Trophoblast cell (in vitro differentiated cells and primary cell): ENCODE measurements at regions not wholly inside any gene's neighbourhood (a gene's known extent, or its start where the extent isn't known, plus 50 kb on each side); places are given as distances from the start of the nearest gene placed in this dataset.

Experiments
- DNase-seq, 2 donors: peaks; one replicate each; pipeline ENCODE4 v3.0.0-alpha.2; 2016
- H2AFZ ChIP-seq: 2 replicates; pipeline ENCODE4 v1.6.1; 2013; ENCODE audit warnings: low read length, moderate library complexity, mild to moderate bottlenecking; ENCODE audit not compliant: insufficient read depth, poor library complexity
- H2AK5ac ChIP-seq: 2 replicates; pipeline ENCODE4 v1.6.1; 2013; ENCODE audit warnings: mild to moderate bottlenecking, low read length
- H2BK120ac ChIP-seq: 2 replicates; pipeline ENCODE4 v1.6.1; 2013; ENCODE audit warnings: low read length, mild to moderate bottlenecking, moderate library complexity; ENCODE audit not compliant: insufficient read depth, poor library complexity
- H2BK12ac ChIP-seq: 2 replicates; pipeline ENCODE4 v1.6.1; 2013; ENCODE audit warnings: mild to moderate bottlenecking, low read length, moderate library complexity
- H2BK5ac ChIP-seq: 2 replicates; pipeline ENCODE4 v1.6.1; 2013; ENCODE audit warnings: low read length, low read depth, moderate library complexity, mild to moderate bottlenecking; ENCODE audit not compliant: poor library complexity
- H3K14ac ChIP-seq: 2 replicates; pipeline ENCODE4 v1.6.1; 2013; ENCODE audit warnings: mild to moderate bottlenecking, low read length
- H3K18ac ChIP-seq: 2 replicates; pipeline ENCODE4 v1.6.1; 2013; ENCODE audit warnings: mild to moderate bottlenecking, low read length
- H3K23ac ChIP-seq: 2 replicates; pipeline ENCODE4 v1.6.1; 2013; ENCODE audit warnings: low read length
- H3K27ac ChIP-seq: 2 replicates; pipeline ENCODE4 v1.5.1; 2013; ENCODE audit warnings: low read depth, mild to moderate bottlenecking, inconsistent platforms, low read length, moderate library complexity
- H3K27me3 ChIP-seq: 2 replicates; pipeline ENCODE4 v1.6.1; 2013; ENCODE audit warnings: inconsistent platforms, mild to moderate bottlenecking, low read length, moderate library complexity; ENCODE audit not compliant: insufficient read depth
- H3K36me3 ChIP-seq, 2 experiments: 1 replicate in 1 of 2; 2 replicates in 1 of 2; pipeline ENCODE4 v1.6.1; 2013; ENCODE audit warnings: low read length in 2 of 2, mild to moderate bottlenecking in 2 of 2, moderate library complexity in 1 of 2; ENCODE audit not compliant: insufficient read depth in 2 of 2, control insufficient read depth in 1 of 2
- H3K4ac ChIP-seq: 2 replicates; pipeline ENCODE4 v1.6.1; 2013; ENCODE audit warnings: low read depth, mild to moderate bottlenecking, low read length, moderate library complexity
- H3K4me1 ChIP-seq, 2 experiments: 1 replicate in 1 of 2; 2 replicates in 1 of 2; pipeline ENCODE4 v1.6.1; 2013; ENCODE audit warnings: low read length in 2 of 2, mild to moderate bottlenecking in 2 of 2, moderate library complexity in 1 of 2; ENCODE audit not compliant: insufficient read depth in 2 of 2, control insufficient read depth in 1 of 2
- H3K4me2 ChIP-seq: 2 replicates; pipeline ENCODE4 v1.6.1; 2013; ENCODE audit warnings: inconsistent platforms, mild to moderate bottlenecking, low read length, moderate library complexity
- H3K4me3 ChIP-seq: 2 replicates; pipeline ENCODE4 v1.5.1; 2013; ENCODE audit warnings: mild to moderate bottlenecking, low read depth, low read length, inconsistent platforms
- H3K79me1 ChIP-seq: one replicate; pipeline ENCODE4 v1.6.1; 2013; ENCODE audit warnings: low read length
- H3K79me2 ChIP-seq: 2 replicates; pipeline ENCODE4 v1.6.1; 2013; ENCODE audit warnings: low read length, mild to moderate bottlenecking; ENCODE audit not compliant: control insufficient read depth, insufficient read depth, poor library complexity
- H3K9ac ChIP-seq: 2 replicates; pipeline ENCODE4 v1.6.1; 2013; ENCODE audit warnings: mild to moderate bottlenecking, low read length
- H3K9me3 ChIP-seq: 2 replicates; pipeline ENCODE4 v1.6.1; 2013; ENCODE audit warnings: low read depth, mild to moderate bottlenecking, control low read depth, inconsistent platforms, low read length; ENCODE audit not compliant: insufficient read depth
- H4K12ac ChIP-seq: 2 replicates; pipeline ENCODE4 v1.6.1; 2013; ENCODE audit warnings: low read depth, mild to moderate bottlenecking, low read length, moderate library complexity
- H4K8ac ChIP-seq: 2 replicates; pipeline ENCODE4 v1.6.1; 2013; ENCODE audit warnings: low read depth, mild to moderate bottlenecking, low read length, moderate library complexity
- H4K91ac ChIP-seq: one replicate; pipeline ENCODE4 v1.6.1; 2013; ENCODE audit warnings: low read depth, mild to moderate bottlenecking, low read length, moderate library complexity
- WGBS: extraction: QIAGEN DNeasy Blood & Tissue Kit; methylation state at CpG from one replicate; pipeline ENCODE4 v1.1.7; 2013; ENCODE audit warnings: missing lambda C conversion rate; ENCODE audit not compliant: insufficient read length, insufficient coverage; ENCODE audit errors: extremely low coverage; 5-methylcytosine and 5-hydroxymethylcytosine counted together

GRCh38 chr18:55106906-55107305 lies 147.6 kb upstream of the CCDC68 start:
- H4K12ac ChIP-seq: no peak overlapping the region
- no CpG with 5 or more reads among the region's 3 CpGs for WGBS
- no peak overlapping the region for H3K18ac ChIP-seq
- no peak overlapping the region for H3K23ac ChIP-seq
- H3K79me1 ChIP-seq: peaks cover 4% of the 10 kb centered on the region
- no peak overlapping the region for H3K4ac ChIP-seq
- no peaks in the 10 kb centered on the region for H3K27me3 ChIP-seq
- H3K14ac ChIP-seq: no peak overlapping the region
- no peak overlapping the region for H3K27ac ChIP-seq
- DNase-seq: no peak
- H3K4me3 ChIP-seq: no peak overlapping the region
- no peak overlapping the region for H2AFZ ChIP-seq
- no peak overlapping the region for H3K4me2 ChIP-seq
- H2AK5ac ChIP-seq: no peak overlapping the region
- H2BK12ac ChIP-seq: no peak overlapping the region
- H3K9me3 ChIP-seq: no peaks in the 10 kb centered on the region
- H3K4me1 ChIP-seq: peaks cover 0 to 4% of the 10 kb centered on the region in 2 experiments
- no peaks in the 10 kb centered on the region for H3K36me3 ChIP-seq
- H4K91ac ChIP-seq: no peak overlapping the region
- no peak overlapping the region for H4K8ac ChIP-seq
- H3K9ac ChIP-seq: no peak overlapping the region
- H2BK5ac ChIP-seq: no peak overlapping the region
- no peak overlapping the region for H2BK120ac ChIP-seq
- no peaks in the 10 kb centered on the region for H3K79me2 ChIP-seq

DNA sequence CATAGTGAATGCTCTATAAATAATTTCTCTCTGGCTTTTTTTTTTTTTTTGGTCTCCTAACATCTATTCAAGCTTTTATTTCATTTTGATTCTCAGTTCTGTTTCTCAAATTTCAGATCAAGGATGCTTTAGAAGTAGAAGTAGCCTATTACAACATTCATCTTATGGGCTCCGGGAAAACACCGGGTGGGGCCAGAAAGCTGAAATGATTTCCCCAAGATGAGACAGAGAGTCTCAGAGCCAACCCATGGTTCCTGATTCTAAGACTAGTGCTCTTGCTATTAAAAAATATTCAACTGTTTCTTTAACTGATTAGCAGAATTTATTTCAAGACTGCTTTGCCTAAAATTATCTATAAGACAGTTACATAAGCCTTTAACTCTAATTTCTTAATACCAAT lies 147.2 kb upstream of the CCDC68 start:
- Histone ChIP-seq H3K4ac (no peak overlapping the region), H3K23ac (no peak overlapping the region), H3K18ac (no peak overlapping the region), H3K79me1 (peaks cover 4% of the 10 kb centered on the region), H3K27me3 (no peaks in the 10 kb centered on the region), H2BK120ac (no peak overlapping the region), H4K12ac (no peak overlapping the region), H3K4me2 (no peak overlapping the region), H4K8ac (no peak overlapping the region), H4K91ac (no peak overlapping the region), H3K9ac (no peak overlapping the region), H2BK12ac (no peak overlapping the region), H2BK5ac (no peak overlapping the region), H3K4me1 (peaks cover 0 to 8% of the 10 kb centered on the region in 2 experiments), H3K9me3 (no peaks in the 10 kb centered on the region), H3K4me3 (no peak overlapping the region), H3K79me2 (no peaks in the 10 kb centered on the region), H2AFZ (no peak overlapping the region), H2AK5ac (no peak overlapping the region), H3K27ac (no peak overlapping the region), H3K36me3 (no peaks in the 10 kb centered on the region), H3K14ac (no peak overlapping the region)
- no peak for DNase-seq
- no CpG with 5 or more reads among the region's 2 CpGs for WGBS

- no CpG with 5 or more reads among the region's 2 CpGs for WGBS
These were observed 146.6 kb upstream of the CCDC68 start for GRCh38 chr18:55105873-55106272.

GRCh38 chr18:55102958-55103456 lies 143.7 kb upstream of the CCDC68 start:
- H3K23ac ChIP-seq: peak overlapping the region; percentile 1
- H3K4ac ChIP-seq: no peak overlapping the region
- H2BK5ac ChIP-seq: no peak overlapping the region
- no peak overlapping the region for H3K4me2 ChIP-seq
- H3K27ac ChIP-seq: no peak overlapping the region
- no peaks in the 10 kb centered on the region for H3K27me3 ChIP-seq
- no peaks in the 10 kb centered on the region for H3K9me3 ChIP-seq
- peak overlapping the region; percentile 18 for H2BK120ac ChIP-seq
- peak overlapping the region; percentile 37 for H2BK12ac ChIP-seq
- no peak overlapping the region for H3K18ac ChIP-seq
- no peak overlapping the region for H2AK5ac ChIP-seq
- no peak overlapping the region for H3K4me3 ChIP-seq
- no CpG with 5 or more reads among the region's 3 CpGs for WGBS
- no peak overlapping the region for H4K12ac ChIP-seq
- DNase-seq: no peak
- no peaks in the 10 kb centered on the region for H3K79me2 ChIP-seq
- H3K4me1 ChIP-seq: peaks cover 0 to 10% of the 10 kb centered on the region in 2 experiments
- no peak overlapping the region for H4K8ac ChIP-seq
- no peaks in the 10 kb centered on the region for H3K36me3 ChIP-seq
- no peak overlapping the region for H3K14ac ChIP-seq
- no peak overlapping the region for H3K9ac ChIP-seq
- H2AFZ ChIP-seq: no peak overlapping the region
- peaks cover 13% of the 10 kb centered on the region for H3K79me1 ChIP-seq
- H4K91ac ChIP-seq: peak overlapping the region; percentile 72

More at GRCh38 chr18:55105873-55106272, 146.6 kb upstream of the CCDC68 start:
- no peak overlapping the region for H4K91ac ChIP-seq
- no peak overlapping the region for H3K18ac ChIP-seq
- H2BK5ac ChIP-seq: no peak overlapping the region
- H2AFZ ChIP-seq: no peak overlapping the region
- H2AK5ac ChIP-seq: no peak overlapping the region
- no peak overlapping the region for H3K4ac ChIP-seq
- no peak overlapping the region for H3K14ac ChIP-seq
- no peaks in the 10 kb centered on the region for H3K79me2 ChIP-seq
- H3K23ac ChIP-seq: no peak overlapping the region
- no peak overlapping the region for H3K4me3 ChIP-seq
- H3K27ac ChIP-seq: no peak overlapping the region
- no peak overlapping the region for H3K9ac ChIP-seq
- H3K79me1 ChIP-seq: peaks cover 4% of the 10 kb centered on the region
- H2BK12ac ChIP-seq: no peak overlapping the region
- no peaks in the 10 kb centered on the region for H3K27me3 ChIP-seq
- H3K4me2 ChIP-seq: no peak overlapping the region
- no peak overlapping the region for H2BK120ac ChIP-seq
- H3K9me3 ChIP-seq: no peaks in the 10 kb centered on the region
- H4K8ac ChIP-seq: no peak overlapping the region
- no peaks in the 10 kb centered on the region for H3K36me3 ChIP-seq
- DNase-seq: no peak
- no peak overlapping the region for H4K12ac ChIP-seq
- peaks cover 0 to 8% of the 10 kb centered on the region in 2 experiments for H3K4me1 ChIP-seq
